ENCODE measurements at regions not wholly inside any gene's neighbourhood (a gene's known extent, or its start where the extent isn't known, plus 50 kb on each side); places are given as distances from the start of the nearest gene placed in this dataset.

DNA sequence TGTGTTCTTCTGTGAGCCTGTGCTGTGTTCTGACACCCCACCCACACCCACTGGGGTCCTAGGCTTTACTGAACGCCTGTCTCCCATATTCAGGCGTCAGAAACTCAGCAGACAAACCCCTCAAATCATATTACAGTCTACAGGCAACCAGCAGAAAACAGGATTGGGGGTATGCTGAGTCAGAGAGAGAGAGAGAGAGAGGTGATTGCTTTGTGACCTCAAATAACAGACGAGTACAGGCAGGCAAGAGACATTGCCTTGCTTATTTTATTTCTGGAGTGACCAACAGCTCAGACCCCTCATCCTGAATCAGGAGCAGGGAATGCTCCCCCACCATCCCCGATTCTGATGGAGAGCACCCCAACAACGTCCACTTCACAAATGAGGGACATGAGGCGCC is 473.9 kb downstream of the PMP22 start (continued):
- TF ChIP-seq, protein P1, sequence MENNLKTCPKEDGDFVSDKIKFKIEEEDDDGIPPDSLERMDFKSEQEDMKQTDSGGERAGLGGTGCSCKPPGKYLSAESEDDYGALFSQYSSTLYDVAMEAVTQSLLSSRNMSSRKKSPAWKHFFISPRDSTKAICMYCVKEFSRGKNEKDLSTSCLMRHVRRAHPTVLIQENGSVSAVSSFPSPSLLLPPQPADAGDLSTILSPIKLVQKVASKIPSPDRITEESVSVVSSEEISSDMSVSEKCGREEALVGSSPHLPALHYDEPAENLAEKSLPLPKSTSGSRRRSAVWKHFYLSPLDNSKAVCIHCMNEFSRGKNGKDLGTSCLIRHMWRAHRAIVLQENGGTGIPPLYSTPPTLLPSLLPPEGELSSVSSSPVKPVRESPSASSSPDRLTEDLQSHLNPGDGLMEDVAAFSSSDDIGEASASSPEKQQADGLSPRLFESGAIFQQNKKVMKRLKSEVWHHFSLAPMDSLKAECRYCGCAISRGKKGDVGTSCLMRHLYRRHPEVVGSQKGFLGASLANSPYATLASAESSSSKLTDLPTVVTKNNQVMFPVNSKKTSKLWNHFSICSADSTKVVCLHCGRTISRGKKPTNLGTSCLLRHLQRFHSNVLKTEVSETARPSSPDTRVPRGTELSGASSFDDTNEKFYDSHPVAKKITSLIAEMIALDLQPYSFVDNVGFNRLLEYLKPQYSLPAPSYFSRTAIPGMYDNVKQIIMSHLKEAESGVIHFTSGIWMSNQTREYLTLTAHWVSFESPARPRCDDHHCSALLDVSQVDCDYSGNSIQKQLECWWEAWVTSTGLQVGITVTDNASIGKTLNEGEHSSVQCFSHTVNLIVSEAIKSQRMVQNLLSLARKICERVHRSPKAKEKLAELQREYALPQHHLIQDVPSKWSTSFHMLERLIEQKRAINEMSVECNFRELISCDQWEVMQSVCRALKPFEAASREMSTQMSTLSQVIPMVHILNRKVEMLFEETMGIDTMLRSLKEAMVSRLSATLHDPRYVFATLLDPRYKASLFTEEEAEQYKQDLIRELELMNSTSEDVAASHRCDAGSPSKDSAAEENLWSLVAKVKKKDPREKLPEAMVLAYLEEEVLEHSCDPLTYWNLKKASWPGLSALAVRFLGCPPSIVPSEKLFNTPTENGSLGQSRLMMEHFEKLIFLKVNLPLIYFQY (CRISPR knock-in tag; IDR thresholded peaks at IDR 0.05; ENCODE audit: borderline replicate concordance), result no peak

DNA sequence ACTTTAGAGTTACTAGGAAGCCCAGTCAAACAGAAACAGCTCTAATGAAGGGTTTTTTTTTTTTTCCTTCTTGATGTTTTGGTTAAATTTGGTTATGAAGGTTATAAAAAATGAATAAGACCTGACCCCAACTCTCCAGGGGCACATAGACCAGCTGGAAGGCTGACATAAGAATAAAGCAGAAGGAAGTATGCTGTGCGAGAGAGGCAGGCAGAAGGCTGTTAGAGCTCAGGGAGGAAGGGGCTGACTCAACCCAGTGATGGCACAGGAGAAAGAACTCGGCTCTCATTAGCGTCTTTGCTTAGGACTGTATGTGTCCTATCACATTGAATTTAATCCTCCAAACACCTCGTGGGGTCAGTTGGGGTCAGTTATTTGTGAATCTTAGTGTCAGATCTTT is 474.6 kb downstream of the PMP22 start:
- no TSS peak for BruUV-seq (replicated peaks)
- 17% methylated on average over 4 of the region's 4 CpGs for WGBS (ENCODE audit: low lambda C conversion rate)
- Histone ChIP-seq H3K4me3 (replicated peaks in 1 of 3; ENCODE audit: insufficient read depth in 1 of 3, low read depth in 2 of 3, low read length in 3 of 3) (no peak overlapping the region), H2AFZ (ENCODE audit: low read length) (no peak overlapping the region), H3K4me2 (ENCODE audit: low read depth, low read length) (no peak overlapping the region), H4K20me1 (ENCODE audit: insufficient read depth, low read length) (no peaks in the 10 kb centered on the region), H3K9ac (ENCODE audit: insufficient read depth, low read depth, low read length) (no peak overlapping the region), H3K79me2 (ENCODE audit: insufficient read depth, low read length) (no peaks in the 10 kb centered on the region), H3K36me3 (replicated peaks in 1 of 2; ENCODE audit: control insufficient read depth in 1 of 2, insufficient read depth in 2 of 2, low read length in 2 of 2) (no peaks in the 10 kb centered on the region), H3K27ac (ENCODE audit: extremely low read length, insufficient read depth, low read length) (no peak overlapping the region), H3K4me1 (ENCODE audit: insufficient read depth, low read length) (no peaks in the 10 kb centered on the region), H3K27me3 (ENCODE audit: control insufficient read depth in 1 of 2, insufficient read depth in 2 of 2, low read length in 2 of 2) (peaks cover 0 to 17% of the 10 kb centered on the region in 2 experiments; a peak in 1 of 5 replicates), H3K9me3 (ENCODE audit: low read length) (no peaks in the 10 kb centered on the region)
- ChIA-PET CTCF (ENCODE audit: low intra/inter-chr PET ratio, low total read pairs) (no interaction called here), POLR2A (no interaction called here)
- ATAC-seq, result no peak
- TF ChIP-seq ZNF546 (CRISPR knock-in tag; conservative IDR thresholded peaks at IDR 0.05), result no peak
- TF ChIP-seq, protein P2, sequence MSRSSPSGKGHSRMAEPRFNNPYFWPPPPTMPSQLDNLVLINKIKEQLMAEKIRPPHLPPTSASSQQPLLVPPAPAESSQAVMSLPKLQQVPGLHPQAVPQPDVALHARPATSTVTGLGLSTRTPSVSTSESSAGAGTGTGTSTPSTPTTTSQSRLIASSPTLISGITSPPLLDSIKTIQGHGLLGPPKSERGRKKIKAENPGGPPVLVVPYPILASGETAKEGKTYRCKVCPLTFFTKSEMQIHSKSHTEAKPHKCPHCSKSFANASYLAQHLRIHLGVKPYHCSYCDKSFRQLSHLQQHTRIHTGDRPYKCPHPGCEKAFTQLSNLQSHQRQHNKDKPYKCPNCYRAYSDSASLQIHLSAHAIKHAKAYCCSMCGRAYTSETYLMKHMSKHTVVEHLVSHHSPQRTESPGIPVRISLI (CRISPR knock-in tag; IDR thresholded peaks at IDR 0.05; ENCODE audit: borderline replicate concordance), result no peak
- no peak for TF ChIP-seq HOXA3 (CRISPR knock-in tag; IDR thresholded peaks at IDR 0.05)
- in situ Hi-C loops (cut with HindIII; ENCODE audit: extremely low pct_ligation_motif_present, low pct_unique_long_range_greater_than_20kb), result no loop called here
- no peak for FAIRE-seq
- intact Hi-C loops (cut with micrococcal nuclease; ENCODE audit: unreplicated experiment), result no loop called here
- no peak for DNase-seq (ENCODE audit: low spot score)

All from HepG2 (cell line).